Ovary (tissue), 7 donors: ENCODE measurements at regions not wholly inside any gene's neighbourhood (a gene's known extent, or its start where the extent isn't known, plus 50 kb on each side); places are given as distances from the start of the nearest gene placed in this dataset.

Experiments used
- DNase-seq, 5 donors: peaks; one replicate each; pipeline ENCODE4 v3.0.0-alpha.2; 2019 to 2020
- H3K27ac ChIP-seq, 2 donors: fragments of 200-600 bp; one replicate each; pipeline versions ENCODE4 v1.5.1 to v1.8.0; 2019 to 2022
- H3K27me3 ChIP-seq: fragments of 200-600 bp; one replicate; pipeline ENCODE4 v1.8.0; 2022
- H3K36me3 ChIP-seq: fragments of 200-600 bp; sonication (generic); one replicate; pipeline ENCODE4 v1.5.1; 2019
- H3K4me1 ChIP-seq: one replicate; pipeline ENCODE4 v1.8.1; 2013; ENCODE audit warnings: mild to moderate bottlenecking, moderate library complexity; ENCODE audit not compliant: insufficient read depth
- H3K4me3 ChIP-seq: fragments of 200-600 bp; sonication (generic); one replicate; pipeline ENCODE4 v1.5.1; 2017
- H3K9me3 ChIP-seq, 2 donors: fragments of 200-600 bp in 1 of 2; sonication (generic) in 1 of 2; one replicate each; pipeline versions ENCODE4 v1.5.1 to v1.8.1; 2013 to 2019; ENCODE audit warnings: mild to moderate bottlenecking in 1 of 2, moderate library complexity in 1 of 2
- CTCF ChIP-seq, 3 donors: fragments of 450-650 bp in 2 of 3; fragments of 200-600 bp in 1 of 3; IDR thresholded peaks; one replicate each; pipeline versions ENCODE4 v1.5.1 to v1.8.0; 2016 to 2022; ENCODE audit warnings: antibody characterized with exemption in 3 of 3, mild to moderate bottlenecking in 1 of 3
- EP300 ChIP-seq: sonication (generic); formaldehyde crosslinking; IDR thresholded peaks from one replicate; pipeline ENCODE4 v1.6.1; 2017; ENCODE audit warnings: antibody characterized with exemption
- POLR2A ChIP-seq: fragments of 450-650 bp; IDR thresholded peaks from one replicate; pipeline ENCODE4 v1.6.1; 2017; ENCODE audit warnings: antibody characterized with exemption, mild to moderate bottlenecking, moderate library complexity
- WGBS, 3 donors: extraction: QIAGEN DNeasy Blood & Tissue Kit in 1 of 3; methylation state at CpG; one replicate each; pipeline versions ENCODE4 v1.1.5 to v1.1.7; 2013 to 2017; 5-methylcytosine and 5-hydroxymethylcytosine counted together
- intact Hi-C, 4 donors: fragments of 100-400 bp; cut with DNase I; formaldehyde crosslinking; loops; one replicate each; pipeline versions ENCODE4 v1.11.0 to v1.15.1; 2022 to 2023
- donor health status: DM: no; HTN: no; CAD: no; lungs with moderate emphysema.
- donor health status: DM: no; HTN: no; CAD: no.
- donor health status: Bipolar disorder and iron deficiency.
- donor health status: DM: no; HTN: no; CAD: no.
- donor health status: DM: yes; HTN: yes; CAD: no.

GRCh38 chr2:55109219-55109891 lies 59.1 kb upstream of the RTN4 start:
- peaks cover 12% of the 10 kb centered on the region for H3K4me1 ChIP-seq
- no peaks in the 10 kb centered on the region for H3K9me3 ChIP-seq
- DNase-seq, result no peak
- 66 to 78% (median 67%) methylated on average over 2 of the region's 2 CpGs for WGBS, 3 donors
- TF ChIP-seq EP300, result no peak
- no peak for TF ChIP-seq CTCF (IDR thresholded peaks at IDR 0.05)
- no peak for TF ChIP-seq POLR2A
- intact Hi-C loops, result no loop called here
- no peaks in the 10 kb centered on the region for H3K27me3 ChIP-seq
- no peaks in the 10 kb centered on the region for H3K36me3 ChIP-seq
- no peak overlapping the region for H3K4me3 ChIP-seq
- H3K27ac ChIP-seq, result no peak overlapping the region

- Histone ChIP-seq H3K4me3 (no peak overlapping the region), H3K9me3 (no peaks in the 10 kb centered on the region), H3K4me1 (peaks cover 12% of the 10 kb centered on the region), H3K27me3 (no peaks in the 10 kb centered on the region), H3K27ac (no peak overlapping the region), H3K36me3 (no peaks in the 10 kb centered on the region)
- intact Hi-C loops, result no loop called here
- 28 to 47% (median 35%) methylated on average over 7 of the region's 7 CpGs for WGBS, 3 donors
- TF ChIP-seq POLR2A (no peak), EP300 (no peak)
- DNase-seq, result no peak
Measured at GRCh38 chr2:55108456-55109160, 58.4 kb upstream of the RTN4 start.

- DNase-seq, result no peak
- Histone ChIP-seq H3K4me1 (peaks cover 8% of the 10 kb centered on the region), H3K4me3 (no peak overlapping the region), H3K27ac (no peak overlapping the region), H3K27me3 (no peaks in the 10 kb centered on the region), H3K36me3 (no peaks in the 10 kb centered on the region), H3K9me3 (no peaks in the 10 kb centered on the region)
- intact Hi-C loops, result no loop called here
- TF ChIP-seq CTCF (IDR thresholded peaks at IDR 0.05), result no peak
- TF ChIP-seq POLR2A, result no peak
- no peak for TF ChIP-seq EP300
Measured at GRCh38 chr2:55107436-55107835, 57.2 kb upstream of the RTN4 start.

GRCh38 chr2:55106148-55106547 lies 55.9 kb upstream of the RTN4 start:
- Histone ChIP-seq H3K4me3 (no peak overlapping the region), H3K36me3 (no peaks in the 10 kb centered on the region), H3K27ac (no peak overlapping the region), H3K27me3 (no peaks in the 10 kb centered on the region), H3K4me1 (no peaks in the 10 kb centered on the region), H3K9me3 (no peaks in the 10 kb centered on the region)
- WGBS, 3 donors, result 79 to 97% (median 94%) methylated on average over 1 of the region's 1 CpG
- intact Hi-C loops, result no loop called here
- TF ChIP-seq POLR2A (no peak), CTCF (IDR thresholded peaks at IDR 0.05) (no peak), EP300 (no peak)
- DNase-seq, result no peak

GRCh38 chr2:55105456-55105855 lies 55.2 kb upstream of the RTN4 start:
- no peaks in the 10 kb centered on the region for H3K4me1 ChIP-seq
- no peak for DNase-seq
- H3K27me3 ChIP-seq, result no peaks in the 10 kb centered on the region
- no peaks in the 10 kb centered on the region for H3K9me3 ChIP-seq
- intact Hi-C loops, result no loop called here
- H3K36me3 ChIP-seq, result no peaks in the 10 kb centered on the region
- no peak overlapping the region for H3K27ac ChIP-seq
- WGBS, 3 donors, result 81 to 92% (median 89%) methylated on average over 2 of the region's 2 CpGs
- H3K4me3 ChIP-seq, result no peak overlapping the region
- TF ChIP-seq POLR2A (no peak), EP300 (no peak), CTCF (IDR thresholded peaks at IDR 0.05) (no peak)
